MCF 10A (cell line): ENCODE measurements at regions not wholly inside any gene's neighbourhood (a gene's known extent, or its start where the extent isn't known, plus 50 kb on each side); places are given as distances from the start of the nearest gene placed in this dataset.

Source experiments
- BruUV-seq: library from RNA; stranded (reverse); fragments of 400-500 nt; replicated peaks from 2 replicates; lab custom pipeline; 2021; lab: Mats Ljungman, UMichigan
- CTCF ChIA-PET: fragments of 300-600 bp; sonication (Branson Sonifier 250); formaldehyde crosslinking; extraction: SDS; loops from one replicate; lab custom pipeline; 2021; ENCODE audit warnings: antibody characterized with exemption, inconsistent platforms; lab: Yijun Ruan, JAX
- POLR2A ChIA-PET: fragments of 300-600, 350-650 bp; sonication (Branson Sonifier 250); formaldehyde crosslinking; extraction: SDS; loops from one replicate; lab custom pipeline; 2020; ENCODE audit warnings: antibody characterized with exemption, inconsistent platforms; lab: Yijun Ruan, JAX
- DNase-seq: peaks from one replicate; pipeline ENCODE4 v3.0.0-alpha.2; 2018; ENCODE audit not compliant: unreplicated experiment
- H3K27ac Mint-ChIP-seq: one replicate; pipeline ENCODE4 v1.8.0; 2022; ENCODE audit warnings: mild to moderate bottlenecking, low read depth, mixed read lengths; ENCODE audit not compliant: unreplicated experiment
- H3K27me3 Mint-ChIP-seq: one replicate; pipeline ENCODE4 v1.8.0; 2022; ENCODE audit warnings: mixed read lengths; ENCODE audit not compliant: insufficient read depth, unreplicated experiment
- H3K36me3 Mint-ChIP-seq: one replicate; pipeline ENCODE4 v1.8.0; 2022; ENCODE audit warnings: mild to moderate bottlenecking, moderate library complexity, mixed read lengths; ENCODE audit not compliant: insufficient read depth, unreplicated experiment
- H3K4me1 Mint-ChIP-seq: one replicate; pipeline ENCODE4 v1.8.0; 2022; ENCODE audit warnings: mixed read lengths; ENCODE audit not compliant: insufficient read depth, unreplicated experiment
- H3K4me3 Mint-ChIP-seq: one replicate; pipeline ENCODE4 v1.8.0; 2022; ENCODE audit warnings: mild to moderate bottlenecking, moderate library complexity, mixed read lengths; ENCODE audit not compliant: unreplicated experiment
- H3K9me3 Mint-ChIP-seq: one replicate; pipeline ENCODE4 v1.8.0; 2022; ENCODE audit warnings: mixed read lengths; ENCODE audit not compliant: unreplicated experiment
- CTCF ChIP-seq: fragments of 200-600 bp; IDR thresholded peaks from one replicate; pipeline ENCODE4 v1.8.0; 2022; ENCODE audit warnings: antibody characterized with exemption, mild to moderate bottlenecking; ENCODE audit not compliant: unreplicated experiment
- intact Hi-C: fragments of 100-400 bp; cut with micrococcal nuclease; formaldehyde crosslinking; loops from 2 replicates; pipeline ENCODE4 v1.14.1; 2022

DNA sequence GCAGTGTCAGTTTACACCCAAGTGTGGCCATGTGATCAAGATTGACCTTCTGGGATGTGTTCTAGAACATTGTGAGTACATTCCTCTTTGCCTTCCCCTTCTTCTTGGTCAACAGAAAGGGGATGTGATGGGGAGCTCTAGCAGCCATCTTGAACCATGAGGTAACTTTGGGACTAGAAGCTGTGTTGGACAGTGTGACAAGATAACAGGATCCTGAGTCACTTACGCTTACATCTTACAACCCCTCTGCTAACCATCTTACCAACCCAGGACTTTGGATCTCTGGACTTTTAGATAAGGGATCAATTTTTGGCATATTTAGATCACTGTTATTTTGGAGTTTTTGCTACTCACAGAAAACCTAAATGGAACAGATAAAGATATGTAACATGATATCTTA lies 625.6 kb downstream of the BCOR start:
- Mint-ChIP-seq H3K27me3 (peaks cover 65% of the 10 kb centered on the region), H3K9me3 (no peaks in the 10 kb centered on the region), H3K4me1 (no peaks in the 10 kb centered on the region), H3K27ac (no peak overlapping the region), H3K4me3 (no peak overlapping the region), H3K36me3 (peaks cover 6% of the 10 kb centered on the region)
- intact Hi-C loops: no loop called here
- ChIA-PET POLR2A (no interaction called here), CTCF (no interaction called here)
- no peak for DNase-seq
- TF ChIP-seq CTCF: no peak
- BruUV-seq: no TSS peak

GRCh38 chrX:39473812-39474211 lies 623.9 kb downstream of the BCOR start:
- Mint-ChIP-seq H3K4me1 (no peaks in the 10 kb centered on the region), H3K4me3 (no peak overlapping the region), H3K27me3 (peaks cover 74% of the 10 kb centered on the region), H3K27ac (no peak overlapping the region), H3K9me3 (no peaks in the 10 kb centered on the region), H3K36me3 (peaks cover 6% of the 10 kb centered on the region)
- ChIA-PET CTCF (no interaction called here), POLR2A (no interaction called here)
- DNase-seq: no peak
- TF ChIP-seq CTCF: no peak
- BruUV-seq: no TSS peak
- intact Hi-C loops: no loop called here

DNA sequence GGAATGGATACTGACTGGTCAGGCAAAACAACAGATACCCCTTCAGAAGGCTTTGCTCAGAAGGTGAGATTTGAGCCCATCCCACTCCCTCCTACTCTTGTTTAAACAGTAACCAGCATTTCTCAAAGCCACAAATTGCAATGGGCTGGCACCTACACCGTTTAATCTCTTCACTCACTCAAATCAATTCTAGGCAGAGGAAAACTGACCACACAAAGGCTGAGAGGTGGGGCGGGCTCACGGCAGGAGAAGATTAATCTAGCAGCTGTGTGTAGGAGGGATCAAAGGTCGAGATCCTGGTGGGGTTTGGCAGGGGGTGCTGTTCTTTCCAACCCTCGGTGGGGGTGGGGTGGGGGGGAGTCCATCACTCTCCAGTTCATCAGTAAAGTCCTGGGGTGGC lies 622.4 kb downstream of the BCOR start:
- no peak overlapping the region for H3K27ac Mint-ChIP-seq
- CTCF ChIA-PET: no interaction called here
- no TSS peak for BruUV-seq
- H3K9me3 Mint-ChIP-seq: no peaks in the 10 kb centered on the region
- peaks cover 79% of the 10 kb centered on the region for H3K27me3 Mint-ChIP-seq
- H3K4me3 Mint-ChIP-seq: no peak overlapping the region
- intact Hi-C loops: no loop called here
- no peak for DNase-seq
- POLR2A ChIA-PET: no interaction called here
- no peak for TF ChIP-seq CTCF
- H3K4me1 Mint-ChIP-seq: no peaks in the 10 kb centered on the region
- H3K36me3 Mint-ChIP-seq: peaks cover 11% of the 10 kb centered on the region

GRCh38 chrX:39476604-39477021 lies 621.1 kb downstream of the BCOR start:
- POLR2A ChIA-PET: no interaction called here
- TF ChIP-seq CTCF: no peak
- H3K4me3 Mint-ChIP-seq: no peak overlapping the region
- DNase-seq: no peak
- H3K36me3 Mint-ChIP-seq: peaks cover 11% of the 10 kb centered on the region
- peaks cover 81% of the 10 kb centered on the region for H3K27me3 Mint-ChIP-seq
- H3K9me3 Mint-ChIP-seq: no peaks in the 10 kb centered on the region
- H3K4me1 Mint-ChIP-seq: no peaks in the 10 kb centered on the region
- intact Hi-C loops: no loop called here
- no TSS peak for BruUV-seq
- CTCF ChIA-PET: no interaction called here
- H3K27ac Mint-ChIP-seq: no peak overlapping the region
